Parathyroid adenoma (tissue), 2 donors: ENCODE measurements at regions not wholly inside any gene's neighbourhood (a gene's known extent, or its start where the extent isn't known, plus 50 kb on each side); places are given as distances from the start of the nearest gene placed in this dataset.

ENCODE experiments used
- H2AFZ ChIP-seq: fragments of 300-600 bp; sonication (generic); one replicate; pipeline ENCODE4 v1.7.0; 2017; ENCODE audit warnings: antibody characterized with exemption, mild to moderate bottlenecking
- H3K27ac ChIP-seq: fragments of 300-600 bp; sonication (generic); one replicate; pipeline ENCODE4 v1.7.0; 2017
- H3K27me3 ChIP-seq: fragments of 300-600 bp; sonication (generic); one replicate; pipeline ENCODE4 v1.7.0; 2017; ENCODE audit warnings: low read length; ENCODE audit not compliant: control insufficient read depth, insufficient read depth
- H3K36me3 ChIP-seq: fragments of 300-600 bp; sonication (generic); one replicate; pipeline ENCODE4 v1.7.0; 2017; ENCODE audit warnings: low read length; ENCODE audit not compliant: control insufficient read depth, insufficient read depth
- H3K4me1 ChIP-seq: fragments of 300-600 bp; sonication (generic); one replicate; pipeline ENCODE4 v1.7.0; 2017; ENCODE audit warnings: control low read depth
- H3K4me2 ChIP-seq: fragments of 300-600 bp; sonication (generic); one replicate; pipeline ENCODE4 v1.7.0; 2017; ENCODE audit warnings: low read length
- H3K4me3 ChIP-seq: fragments of 300-600 bp; sonication (generic); one replicate; pipeline ENCODE4 v1.7.0; 2017; ENCODE audit warnings: low read depth, low read length
- H3K79me2 ChIP-seq: fragments of 300-600 bp; sonication (generic); one replicate; pipeline ENCODE4 v1.7.0; 2017; ENCODE audit warnings: control low read depth
- H3K9ac ChIP-seq: fragments of 300-600 bp; sonication (generic); one replicate; pipeline ENCODE4 v1.7.0; 2017; ENCODE audit warnings: mild to moderate bottlenecking
- H3K9me3 ChIP-seq: fragments of 300-600 bp; sonication (generic); one replicate; pipeline ENCODE4 v1.7.0; 2017; ENCODE audit warnings: low read length; ENCODE audit not compliant: control insufficient read depth
- CTCF ChIP-seq: fragments of 300-600 bp; sonication (generic); IDR thresholded peaks from one replicate; pipeline ENCODE4 v1.7.0; 2017; ENCODE audit warnings: antibody characterized with exemption, mild to moderate bottlenecking
- donor health status: primary hyperparathyroidism.

- Histone ChIP-seq H3K9ac (no peak overlapping the region), H3K27ac (no peak overlapping the region), H3K79me2 (no peaks in the 10 kb centered on the region), H3K9me3 (no peaks in the 10 kb centered on the region), H3K36me3 (no peaks in the 10 kb centered on the region), H3K4me2 (no peak overlapping the region), H3K27me3 (no peaks in the 10 kb centered on the region), H2AFZ (no peak overlapping the region), H3K4me3 (no peak overlapping the region), H3K4me1 (no peaks in the 10 kb centered on the region)
- TF ChIP-seq CTCF: no peak
Observed at GRCh38 chr3:70658513-70659310, 346.3 kb upstream of the MDFIC2 start.

- no peaks in the 10 kb centered on the region for H3K27me3 ChIP-seq
- H2AFZ ChIP-seq: no peak overlapping the region
- no peaks in the 10 kb centered on the region for H3K4me1 ChIP-seq
- no peak for TF ChIP-seq CTCF
- no peak overlapping the region for H3K4me3 ChIP-seq
- H3K27ac ChIP-seq: no peak overlapping the region
- no peaks in the 10 kb centered on the region for H3K36me3 ChIP-seq
- no peaks in the 10 kb centered on the region for H3K9me3 ChIP-seq
- no peaks in the 10 kb centered on the region for H3K79me2 ChIP-seq
- H3K9ac ChIP-seq: no peak overlapping the region
- H3K4me2 ChIP-seq: no peak overlapping the region
Observed at GRCh38 chr3:70657454-70657853, 345.0 kb upstream of the MDFIC2 start.

- Histone ChIP-seq H3K9me3 (no peaks in the 10 kb centered on the region), H3K79me2 (no peaks in the 10 kb centered on the region), H2AFZ (no peak overlapping the region), H3K36me3 (no peaks in the 10 kb centered on the region), H3K27me3 (no peaks in the 10 kb centered on the region), H3K4me1 (no peaks in the 10 kb centered on the region), H3K4me3 (no peak overlapping the region), H3K27ac (no peak overlapping the region), H3K9ac (no peak overlapping the region), H3K4me2 (no peak overlapping the region)
- no peak for TF ChIP-seq CTCF
Observed at GRCh38 chr3:70647823-70648222, 335.4 kb upstream of the MDFIC2 start.

GRCh38 chr3:70647094-70647493 lies 334.7 kb upstream of the MDFIC2 start:
- no peak overlapping the region for H3K4me3 ChIP-seq
- no peak overlapping the region for H3K4me2 ChIP-seq
- H3K27me3 ChIP-seq: no peaks in the 10 kb centered on the region
- no peaks in the 10 kb centered on the region for H3K9me3 ChIP-seq
- H3K27ac ChIP-seq: no peak overlapping the region
- no peaks in the 10 kb centered on the region for H3K79me2 ChIP-seq
- no peak overlapping the region for H3K9ac ChIP-seq
- TF ChIP-seq CTCF: no peak
- no peaks in the 10 kb centered on the region for H3K4me1 ChIP-seq
- no peak overlapping the region for H2AFZ ChIP-seq
- H3K36me3 ChIP-seq: no peaks in the 10 kb centered on the region

GRCh38 chr3:70646635-70647034 lies 334.2 kb upstream of the MDFIC2 start:
- no peaks in the 10 kb centered on the region for H3K9me3 ChIP-seq
- no peak overlapping the region for H3K27ac ChIP-seq
- no peak for TF ChIP-seq CTCF
- no peak overlapping the region for H3K4me3 ChIP-seq
- no peak overlapping the region for H3K4me2 ChIP-seq
- H3K9ac ChIP-seq: no peak overlapping the region
- no peaks in the 10 kb centered on the region for H3K79me2 ChIP-seq
- H3K36me3 ChIP-seq: no peaks in the 10 kb centered on the region
- H2AFZ ChIP-seq: no peak overlapping the region
- H3K4me1 ChIP-seq: no peaks in the 10 kb centered on the region
- no peaks in the 10 kb centered on the region for H3K27me3 ChIP-seq
